Right cardiac atrium (tissue), 5 donors: ENCODE measurements at regions not wholly inside any gene's neighbourhood (a gene's known extent, or its start where the extent isn't known, plus 50 kb on each side); places are given as distances from the start of the nearest gene placed in this dataset.

ENCODE experiments used
- ATAC-seq, 2 donors: fragments of 200-7000 bp; cut with Tn5 transposase; one replicate each; pipeline versions ENCODE4 v1.8.0 to v1.9.1; 2020; ENCODE audit warnings: moderate library complexity in 2 of 2, mild to moderate bottlenecking in 1 of 2
- DNase-seq, 3 donors: peaks; one replicate each; pipeline ENCODE4 v3.0.0-alpha.2; 2020
- H3K27ac ChIP-seq: one replicate; pipeline ENCODE4 v1.5.1; 2013; ENCODE audit warnings: mild to moderate bottlenecking, low read length, control low read depth, moderate library complexity
- H3K27me3 ChIP-seq: one replicate; pipeline ENCODE4 v1.6.1; 2013; ENCODE audit not compliant: control insufficient read depth, insufficient read depth
- H3K4me1 ChIP-seq: one replicate; pipeline ENCODE4 v1.6.1; 2013; ENCODE audit warnings: low read length; ENCODE audit not compliant: control insufficient read depth, insufficient read depth
- H3K4me3 ChIP-seq: one replicate; pipeline ENCODE4 v1.5.1; 2013; ENCODE audit warnings: low read length, control low read depth
- H3K9me3 ChIP-seq: one replicate; pipeline ENCODE4 v1.6.1; 2013; ENCODE audit warnings: low read length; ENCODE audit not compliant: control insufficient read depth
- WGBS: extraction: QIAGEN DNeasy Blood & Tissue Kit; methylation state at CpG from one replicate; pipeline ENCODE4 v1.1.7; 2013; 5-methylcytosine and 5-hydroxymethylcytosine counted together
- intact Hi-C, 4 donors: fragments of 100-400 bp; cut with DNase I; formaldehyde crosslinking; loops; one replicate each; pipeline versions ENCODE4 v1.11.0 to v1.14.0; 2022 to 2023
- donor health status: healthy with polysubstance abuse.
- donor health status: DM: no; HTN: yes; CAD: no.
- donor health status: DM: no; HTN: no; CAD: no.
- donor health status: DM: no; HTN: yes; CAD: no; lungs with severe emphysema.
- donor health status: DM: yes; HTN: yes; CAD: no.

- ATAC-seq (no peak), DNase-seq (no peak)
- Histone ChIP-seq H3K27ac (no peak overlapping the region), H3K27me3 (no peaks in the 10 kb centered on the region), H3K4me1 (peaks cover 8% of the 10 kb centered on the region), H3K4me3 (no peak overlapping the region), H3K9me3 (no peaks in the 10 kb centered on the region)
- intact Hi-C loops, result loop anchor here in 1 of 4 donors (10.0 kb wide), 1 partner anchor 46 kb away; no protein-coding TSS in a partner anchor
- 65% methylated on average over 2 of the region's 2 CpGs for WGBS
Observed at GRCh38 chr3:159838938-159839337, 149.7 kb upstream of the IL12A start.

- peaks cover 8% of the 10 kb centered on the region for H3K4me1 ChIP-seq
- DNase-seq, result peak; percentile 26 to 62 (median 54)
- H3K27ac ChIP-seq, result peak within 1 kb of the TSS; percentile 22
- no peaks in the 10 kb centered on the region for H3K27me3 ChIP-seq
- no peaks in the 10 kb centered on the region for H3K9me3 ChIP-seq
- intact Hi-C loops, result loop anchor here in 1 of 4 donors (10.0 kb wide), 1 partner anchor 45 kb away; no protein-coding TSS in a partner anchor
- peak; percentile 70 to 74 for ATAC-seq
- WGBS, result 38% methylated on average over 30 of the region's 30 CpGs
- peak within 1 kb of the TSS; percentile 21 for H3K4me3 ChIP-seq
Observed at GRCh38 chr3:159839561-159840379, 148.9 kb upstream of the IL12A start, which contains the start of gene SCHIP1. Gene SCHIP1 (plus strand): TSS chr3:159839861.

- Histone ChIP-seq H3K9me3 (no peaks in the 10 kb centered on the region), H3K4me3 (peak overlapping the region; percentile 21), H3K27me3 (no peaks in the 10 kb centered on the region), H3K4me1 (peaks cover 8% of the 10 kb centered on the region), H3K27ac (no peak overlapping the region)
- intact Hi-C loops, result no loop called here
- WGBS, result 51% methylated on average over 3 of the region's 3 CpGs
- DNase-seq, result no peak
- ATAC-seq, result no peak
Observed at GRCh38 chr3:159840703-159841299, 147.8 kb upstream of the IL12A start.

GRCh38 chr3:159841766-159842165 is 146.9 kb upstream of the IL12A start:
- no peaks in the 10 kb centered on the region for H3K27me3 ChIP-seq
- H3K4me3 ChIP-seq, result no peak overlapping the region
- WGBS, result 96% methylated on average over 1 of the region's 1 CpG
- no peaks in the 10 kb centered on the region for H3K9me3 ChIP-seq
- no peak for DNase-seq
- peaks cover 8% of the 10 kb centered on the region for H3K4me1 ChIP-seq
- H3K27ac ChIP-seq, result no peak overlapping the region
- ATAC-seq, result no peak
- intact Hi-C loops, result no loop called here

GRCh38 chr3:159843840-159844730 is 144.6 kb upstream of the IL12A start:
- Histone ChIP-seq H3K4me3 (no peak overlapping the region), H3K4me1 (no peaks in the 10 kb centered on the region), H3K27ac (no peak overlapping the region), H3K9me3 (no peaks in the 10 kb centered on the region), H3K27me3 (no peaks in the 10 kb centered on the region)
- WGBS, result 59% methylated on average over 7 of the region's 7 CpGs
- DNase-seq (no peak), ATAC-seq (no peak)
- intact Hi-C loops, result no loop called here

GRCh38 chr3:159844801-159845261 is 143.8 kb upstream of the IL12A start:
- 76% methylated on average over 4 of the region's 4 CpGs for WGBS
- H3K4me1 ChIP-seq, result peaks cover 2% of the 10 kb centered on the region
- no peak overlapping the region for H3K27ac ChIP-seq

GRCh38 chr3:159845737-159846136 is 142.9 kb upstream of the IL12A start:
- DNase-seq (no peak), ATAC-seq (no peak)
- peaks cover 2% of the 10 kb centered on the region for H3K4me1 ChIP-seq
- H3K4me3 ChIP-seq, result no peak overlapping the region
- H3K9me3 ChIP-seq, result no peaks in the 10 kb centered on the region
- no peak overlapping the region for H3K27ac ChIP-seq
- intact Hi-C loops, result no loop called here
- 83% methylated on average over 3 of the region's 3 CpGs for WGBS
- H3K27me3 ChIP-seq, result no peaks in the 10 kb centered on the region

More at GRCh38 chr3:159844801-159845261, 143.8 kb upstream of the IL12A start:
- ATAC-seq (no peak), DNase-seq (no peak)
- H3K27me3 ChIP-seq, result no peaks in the 10 kb centered on the region
- intact Hi-C loops, result no loop called here
- H3K4me3 ChIP-seq, result no peak overlapping the region
- no peaks in the 10 kb centered on the region for H3K9me3 ChIP-seq

GRCh38 chr3:159846255-159846654 is 142.4 kb upstream of the IL12A start:
- Histone ChIP-seq H3K4me3 (no peak overlapping the region), H3K4me1 (peaks cover 2% of the 10 kb centered on the region), H3K9me3 (no peaks in the 10 kb centered on the region), H3K27me3 (no peaks in the 10 kb centered on the region), H3K27ac (no peak overlapping the region)
- ATAC-seq, result no peak
- WGBS, result 43% methylated on average over 1 of the region's 1 CpG
- no peak for DNase-seq
- intact Hi-C loops, result no loop called here

- Histone ChIP-seq H3K4me1 (peaks cover 2% of the 10 kb centered on the region), H3K27ac (peak overlapping the region; percentile 70), H3K4me3 (no peak overlapping the region), H3K9me3 (no peaks in the 10 kb centered on the region), H3K27me3 (no peaks in the 10 kb centered on the region)
- intact Hi-C loops, result no loop called here
- 38% methylated on average over 3 of the region's 3 CpGs for WGBS
- ATAC-seq (peak; percentile 72 to 76), DNase-seq (peak in 2 of 3 donors; percentile 35 to 72)
Observed at GRCh38 chr3:159848348-159849118, 140.1 kb upstream of the IL12A start.

GRCh38 chr3:159850481-159850880 is 138.2 kb upstream of the IL12A start:
- WGBS, result 54% methylated on average over 4 of the region's 4 CpGs
- Histone ChIP-seq H3K27me3 (no peaks in the 10 kb centered on the region), H3K27ac (peak overlapping the region; percentile 37), H3K4me1 (peaks cover 2% of the 10 kb centered on the region), H3K9me3 (no peaks in the 10 kb centered on the region), H3K4me3 (no peak overlapping the region)
- intact Hi-C loops, result no loop called here
- DNase-seq (no peak), ATAC-seq (no peak)
